Peyer's patch (tissue), 4 donors: ENCODE measurements at regions not wholly inside any gene's neighbourhood (a gene's known extent, or its start where the extent isn't known, plus 50 kb on each side); places are given as distances from the start of the nearest gene placed in this dataset.

Source experiments
- POLR2A ChIP-seq, 2 donors: fragments of 450-650 bp; IDR thresholded peaks; one replicate each; pipeline ENCODE4 v1.5.1; 2017; ENCODE audit warnings: antibody characterized with exemption in 2 of 2, mild to moderate bottlenecking in 2 of 2, moderate library complexity in 2 of 2
- TF ChIP-seq, protein P1 (sequence below), 6 experiments: fragments of 450-650 bp in 4 of 6; fragments of 200-600 bp in 2 of 6; sonication (generic) in 1 of 6; IDR thresholded peaks; one replicate each; pipeline ENCODE4 v1.5.1; 2017 to 2019; ENCODE audit warnings: antibody characterized with exemption in 6 of 6, mild to moderate bottlenecking in 3 of 6, moderate library complexity in 1 of 6

DNA sequence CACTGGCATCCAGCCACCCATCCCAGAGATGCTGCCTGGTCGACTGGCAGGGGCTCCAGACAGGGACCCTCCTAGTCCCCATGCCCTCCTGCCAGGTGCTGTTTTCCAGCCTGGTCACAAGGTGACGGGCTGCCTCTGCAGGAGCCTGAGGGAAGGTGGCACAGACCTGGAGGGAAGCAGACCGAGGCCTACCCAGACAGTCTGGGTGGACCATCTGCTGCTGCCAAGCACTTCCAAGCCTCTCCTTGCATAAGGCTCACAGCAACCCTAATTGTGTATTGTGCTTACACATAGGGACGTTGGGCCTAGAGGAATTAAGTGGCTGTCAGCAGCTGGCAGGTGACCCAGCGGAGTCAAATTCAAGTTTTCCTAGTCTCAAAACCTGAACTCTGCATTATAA lies 90.1 kb upstream of the KCNJ18 start:
- TF ChIP-seq POLR2A (IDR thresholded peaks at IDR 0.05), result no peak
- TF ChIP-seq, protein P1, sequence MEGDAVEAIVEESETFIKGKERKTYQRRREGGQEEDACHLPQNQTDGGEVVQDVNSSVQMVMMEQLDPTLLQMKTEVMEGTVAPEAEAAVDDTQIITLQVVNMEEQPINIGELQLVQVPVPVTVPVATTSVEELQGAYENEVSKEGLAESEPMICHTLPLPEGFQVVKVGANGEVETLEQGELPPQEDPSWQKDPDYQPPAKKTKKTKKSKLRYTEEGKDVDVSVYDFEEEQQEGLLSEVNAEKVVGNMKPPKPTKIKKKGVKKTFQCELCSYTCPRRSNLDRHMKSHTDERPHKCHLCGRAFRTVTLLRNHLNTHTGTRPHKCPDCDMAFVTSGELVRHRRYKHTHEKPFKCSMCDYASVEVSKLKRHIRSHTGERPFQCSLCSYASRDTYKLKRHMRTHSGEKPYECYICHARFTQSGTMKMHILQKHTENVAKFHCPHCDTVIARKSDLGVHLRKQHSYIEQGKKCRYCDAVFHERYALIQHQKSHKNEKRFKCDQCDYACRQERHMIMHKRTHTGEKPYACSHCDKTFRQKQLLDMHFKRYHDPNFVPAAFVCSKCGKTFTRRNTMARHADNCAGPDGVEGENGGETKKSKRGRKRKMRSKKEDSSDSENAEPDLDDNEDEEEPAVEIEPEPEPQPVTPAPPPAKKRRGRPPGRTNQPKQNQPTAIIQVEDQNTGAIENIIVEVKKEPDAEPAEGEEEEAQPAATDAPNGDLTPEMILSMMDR (IDR thresholded peaks at IDR 0.05), result no peak
